HEK293T (cell line): ENCODE measurements at regions not wholly inside any gene's neighbourhood (a gene's known extent, or its start where the extent isn't known, plus 50 kb on each side); places are given as distances from the start of the nearest gene placed in this dataset.

Source experiments
- BHLHE40 ChIP-seq: fragments of 450-650 bp; IDR thresholded peaks from 2 replicates; pipeline ENCODE4 v1.6.1; 2016; ENCODE audit warnings: mild to moderate bottlenecking, moderate library complexity, borderline replicate concordance
- FOXM1 ChIP-seq: fragments of 450-650 bp; IDR thresholded peaks from 2 replicates; pipeline ENCODE4 v1.6.1; 2017; ENCODE audit warnings: mild to moderate bottlenecking, borderline replicate concordance

- TF ChIP-seq FOXM1, result no peak
- TF ChIP-seq BHLHE40, result no peak
These were observed 106.8 kb downstream of the UCHL1 start for GRCh38 chr4:41363384-41363981.
